NB4 (cell line): ENCODE measurements at regions not wholly inside any gene's neighbourhood (a gene's known extent, or its start where the extent isn't known, plus 50 kb on each side); places are given as distances from the start of the nearest gene placed in this dataset.

ENCODE experiments used
- POLR2A ChIP-seq: IDR thresholded peaks from 2 replicates; pipeline ENCODE4 v1.6.1; 2011; ENCODE audit warnings: mild to moderate bottlenecking; ENCODE audit not compliant: insufficient read length; ENCODE audit errors: extremely low read depth
- TF ChIP-seq, protein P1 (sequence below): IDR thresholded peaks from one replicate; pipeline ENCODE4 v1.5.1; 2012; ENCODE audit warnings: low read depth, low read length
- TF ChIP-seq, protein P2 (sequence below): IDR thresholded peaks from 2 replicates; pipeline ENCODE4 v1.6.1; 2011; ENCODE audit warnings: low read depth, low read length

DNA sequence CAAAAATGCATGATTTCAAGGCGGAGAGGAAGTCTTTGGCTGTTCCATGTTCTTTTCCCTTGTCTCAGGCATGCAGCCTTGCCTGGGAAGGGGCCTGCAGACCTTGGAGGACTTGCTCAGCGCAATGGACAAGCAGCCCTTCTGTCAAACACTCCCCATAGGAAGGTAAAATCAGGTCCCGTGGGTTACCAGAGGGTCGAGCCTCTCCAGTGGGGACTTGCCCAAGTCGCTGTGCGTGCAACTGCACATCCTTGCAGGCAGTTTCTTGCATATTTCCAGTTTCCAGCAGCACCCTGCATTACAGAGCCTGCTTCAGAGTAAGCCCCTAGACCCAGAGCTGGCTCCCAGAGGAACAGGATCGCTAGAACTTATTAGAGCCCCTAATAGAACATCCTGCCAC is 75.5 kb upstream of the KLF13 start:
- TF ChIP-seq POLR2A, result no peak
- TF ChIP-seq, protein P1, sequence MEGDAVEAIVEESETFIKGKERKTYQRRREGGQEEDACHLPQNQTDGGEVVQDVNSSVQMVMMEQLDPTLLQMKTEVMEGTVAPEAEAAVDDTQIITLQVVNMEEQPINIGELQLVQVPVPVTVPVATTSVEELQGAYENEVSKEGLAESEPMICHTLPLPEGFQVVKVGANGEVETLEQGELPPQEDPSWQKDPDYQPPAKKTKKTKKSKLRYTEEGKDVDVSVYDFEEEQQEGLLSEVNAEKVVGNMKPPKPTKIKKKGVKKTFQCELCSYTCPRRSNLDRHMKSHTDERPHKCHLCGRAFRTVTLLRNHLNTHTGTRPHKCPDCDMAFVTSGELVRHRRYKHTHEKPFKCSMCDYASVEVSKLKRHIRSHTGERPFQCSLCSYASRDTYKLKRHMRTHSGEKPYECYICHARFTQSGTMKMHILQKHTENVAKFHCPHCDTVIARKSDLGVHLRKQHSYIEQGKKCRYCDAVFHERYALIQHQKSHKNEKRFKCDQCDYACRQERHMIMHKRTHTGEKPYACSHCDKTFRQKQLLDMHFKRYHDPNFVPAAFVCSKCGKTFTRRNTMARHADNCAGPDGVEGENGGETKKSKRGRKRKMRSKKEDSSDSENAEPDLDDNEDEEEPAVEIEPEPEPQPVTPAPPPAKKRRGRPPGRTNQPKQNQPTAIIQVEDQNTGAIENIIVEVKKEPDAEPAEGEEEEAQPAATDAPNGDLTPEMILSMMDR, result no peak
- TF ChIP-seq, protein P2, sequence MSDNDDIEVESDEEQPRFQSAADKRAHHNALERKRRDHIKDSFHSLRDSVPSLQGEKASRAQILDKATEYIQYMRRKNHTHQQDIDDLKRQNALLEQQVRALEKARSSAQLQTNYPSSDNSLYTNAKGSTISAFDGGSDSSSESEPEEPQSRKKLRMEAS, result no peak
